Pancreas (tissue), 10 donors: ENCODE measurements at regions not wholly inside any gene's neighbourhood (a gene's known extent, or its start where the extent isn't known, plus 50 kb on each side); places are given as distances from the start of the nearest gene placed in this dataset.

Experiments used
- ATAC-seq, 4 donors: fragments of 200-7000 bp; cut with Tn5 transposase; one replicate each; pipeline versions ENCODE4 v1.8.0 to v1.9.1; 2020; ENCODE audit warnings: mild to moderate bottlenecking in 4 of 4, moderate library complexity in 4 of 4
- DNase-seq, 6 donors: peaks; one replicate each; pipeline ENCODE4 v3.0.0-alpha.2; 2020
- FAIRE-seq: peaks from 2 replicates; lab custom pipeline; 2012; peaks lifted over from hg19 to GRCh38; lab: Jason Lieb, UNC
- H3K27ac ChIP-seq, 4 donors: fragments of 200-600 bp; sonication (generic); 1 replicate in 3 of 4; 2 replicates in 1 of 4; pipeline versions ENCODE4 v1.5.0 to v1.8.0; 2020
- H3K27me3 ChIP-seq, 4 donors: fragments of 200-600 bp; one replicate each; pipeline ENCODE4 v1.8.0; 2021
- H3K36me3 ChIP-seq, 3 donors: fragments of 200-600 bp; sonication (generic) in 1 of 3; one replicate each; pipeline versions ENCODE4 v1.5.0 to v1.8.0; 2020 to 2021
- H3K4me1 ChIP-seq, 3 donors: fragments of 200-600 bp; one replicate each; pipeline ENCODE4 v1.8.0; 2021
- H3K4me3 ChIP-seq, 4 donors: fragments of 200-600 bp; sonication (generic) in 2 of 4; one replicate each; pipeline versions ENCODE4 v1.5.0 to v1.8.0; 2020 to 2021
- H3K9me3 ChIP-seq, 4 donors: fragments of 200-600 bp; one replicate each; pipeline ENCODE4 v1.8.0; 2021
- WGBS, 2 donors: extraction: QIAGEN DNeasy Blood & Tissue Kit; methylation state at CpG; one replicate each; pipeline ENCODE4 v1.1.7; 2013; 5-methylcytosine and 5-hydroxymethylcytosine counted together
- intact Hi-C, 3 donors: fragments of 100-400 bp; cut with DNase I; formaldehyde crosslinking; loops; one replicate each; pipeline versions ENCODE4 v1.11.1 to v1.14.2; 2022
- TF ChIP-seq, protein P1 (sequence below), 4 donors: fragments of 200-600 bp; sonication (generic) in 3 of 4; IDR thresholded peaks; one replicate each; pipeline versions ENCODE4 v1.5.0 to v1.8.0; 2021; ENCODE audit warnings: antibody characterized with exemption in 4 of 4
- donor health status: healthy with polysubstance abuse.
- donor health status: DM: no; HTN: no; CAD: no; lungs with moderate emphysema.
- donor health status: DM: no; HTN: no; CAD: no.
- donor health status: control.
- donor health status: control.
- donor health status: Bipolar disorder and iron deficiency.
- donor health status: DM: yes; HTN: yes; CAD: no.
- donor health status: DM: no; HTN: no; CAD: no.
- donor health status: DM: no; HTN: no; CAD: no.
- donor health status: DM: yes; HTN: yes; CAD: no.

DNA sequence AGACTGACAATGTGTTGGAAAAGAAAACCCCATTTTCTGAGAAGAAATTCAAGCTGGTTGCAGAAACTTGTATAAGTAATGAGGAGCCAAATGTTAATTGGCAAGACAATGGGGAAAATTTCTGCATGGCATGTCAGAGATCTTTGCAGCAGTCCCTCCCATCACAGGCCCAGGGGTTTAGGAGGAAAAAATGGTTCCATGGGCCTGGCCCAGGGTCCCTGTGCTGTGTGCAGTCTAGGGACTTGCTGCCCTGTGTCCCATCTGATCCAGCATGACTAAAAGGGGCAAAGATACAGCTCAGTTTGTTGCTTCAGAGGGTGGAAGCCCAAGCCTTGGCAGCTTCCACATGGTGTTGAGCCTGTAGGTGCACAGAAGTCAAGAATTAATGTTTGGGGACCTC is 440.3 kb upstream of the TPK1 start:
- ATAC-seq (no peak), DNase-seq (no peak), FAIRE-seq (no peak)
- Histone ChIP-seq H3K36me3 (no peaks in the 10 kb centered on the region), H3K4me3 (no peak overlapping the region), H3K27ac (no peak overlapping the region), H3K27me3 (no peaks in the 10 kb centered on the region), H3K9me3 (no peaks in the 10 kb centered on the region), H3K4me1 (no peaks in the 10 kb centered on the region)
- TF ChIP-seq, protein P1, sequence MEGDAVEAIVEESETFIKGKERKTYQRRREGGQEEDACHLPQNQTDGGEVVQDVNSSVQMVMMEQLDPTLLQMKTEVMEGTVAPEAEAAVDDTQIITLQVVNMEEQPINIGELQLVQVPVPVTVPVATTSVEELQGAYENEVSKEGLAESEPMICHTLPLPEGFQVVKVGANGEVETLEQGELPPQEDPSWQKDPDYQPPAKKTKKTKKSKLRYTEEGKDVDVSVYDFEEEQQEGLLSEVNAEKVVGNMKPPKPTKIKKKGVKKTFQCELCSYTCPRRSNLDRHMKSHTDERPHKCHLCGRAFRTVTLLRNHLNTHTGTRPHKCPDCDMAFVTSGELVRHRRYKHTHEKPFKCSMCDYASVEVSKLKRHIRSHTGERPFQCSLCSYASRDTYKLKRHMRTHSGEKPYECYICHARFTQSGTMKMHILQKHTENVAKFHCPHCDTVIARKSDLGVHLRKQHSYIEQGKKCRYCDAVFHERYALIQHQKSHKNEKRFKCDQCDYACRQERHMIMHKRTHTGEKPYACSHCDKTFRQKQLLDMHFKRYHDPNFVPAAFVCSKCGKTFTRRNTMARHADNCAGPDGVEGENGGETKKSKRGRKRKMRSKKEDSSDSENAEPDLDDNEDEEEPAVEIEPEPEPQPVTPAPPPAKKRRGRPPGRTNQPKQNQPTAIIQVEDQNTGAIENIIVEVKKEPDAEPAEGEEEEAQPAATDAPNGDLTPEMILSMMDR (IDR thresholded peaks at IDR 0.05): no peak
- intact Hi-C loops: no loop called here

DNA sequence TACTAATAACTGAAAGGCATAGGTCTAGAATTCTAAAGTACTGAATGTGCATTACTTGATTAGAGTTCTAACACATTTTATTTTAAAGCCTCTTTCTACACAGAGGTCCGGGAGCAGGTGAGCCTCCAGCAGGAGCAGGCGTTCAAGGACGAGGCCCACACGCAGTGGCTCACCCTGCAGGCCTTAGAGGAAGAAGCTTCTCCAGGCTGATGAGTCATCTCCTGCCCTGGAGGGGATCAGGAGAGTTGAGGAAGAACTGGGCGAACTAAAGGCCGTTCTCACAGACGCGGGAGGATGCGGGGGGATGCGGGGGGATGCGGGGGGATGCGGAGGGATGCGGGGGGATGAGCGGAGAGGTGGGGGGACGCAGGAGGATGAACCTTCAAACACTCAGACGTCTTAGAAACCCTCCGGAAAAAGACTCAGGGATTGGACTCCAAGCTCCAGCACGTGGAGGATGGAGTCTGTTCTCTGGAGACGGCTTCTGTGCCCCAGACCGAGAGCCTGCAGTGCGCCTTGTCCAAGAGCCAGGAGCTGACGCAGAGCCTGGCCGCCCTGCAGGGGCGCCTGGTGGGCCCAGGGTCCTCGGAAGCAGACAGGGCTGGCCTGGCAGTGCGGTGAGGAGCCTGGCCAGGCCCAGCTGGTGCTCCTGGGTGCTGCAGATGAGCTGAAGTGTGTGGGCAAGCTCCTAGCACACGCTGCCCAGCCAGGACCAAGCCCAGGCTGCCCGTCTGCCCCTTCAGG is 433.7 kb upstream of the TPK1 start:
- intact Hi-C loops: no loop called here
- DNase-seq (no peak), FAIRE-seq (no peak), ATAC-seq (no peak)
- TF ChIP-seq, protein P1 (IDR thresholded peaks at IDR 0.05): no peak
- no peaks in the 10 kb centered on the region for H3K4me1 ChIP-seq
- H3K9me3 ChIP-seq: no peaks in the 10 kb centered on the region
- no peak overlapping the region for H3K4me3 ChIP-seq
- WGBS, 2 donors: 68 to 78% methylated on average over 28 of the region's 28 CpGs
- H3K27me3 ChIP-seq: no peaks in the 10 kb centered on the region
- no peaks in the 10 kb centered on the region for H3K36me3 ChIP-seq
- no peak overlapping the region for H3K27ac ChIP-seq

DNA sequence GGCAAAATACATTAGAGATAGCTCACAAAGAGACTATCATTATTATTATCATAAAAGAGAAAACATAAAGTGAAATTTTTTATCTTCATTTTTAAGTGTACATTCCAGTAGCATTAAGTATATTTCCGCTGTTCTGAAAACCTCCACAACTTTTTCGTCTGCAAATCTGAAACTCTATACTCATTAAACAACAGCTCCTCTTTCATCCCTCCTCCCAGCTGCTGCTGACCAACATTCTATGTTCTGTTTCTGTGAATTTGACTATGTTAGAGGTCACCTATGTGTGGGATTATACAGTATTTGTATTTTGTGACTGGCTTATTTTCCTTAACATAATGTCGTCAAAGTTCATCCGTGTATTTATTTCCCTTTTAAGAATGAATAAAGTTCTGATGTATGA is 429.3 kb upstream of the TPK1 start:
- Histone ChIP-seq H3K27ac (no peak overlapping the region), H3K36me3 (no peaks in the 10 kb centered on the region), H3K4me1 (no peaks in the 10 kb centered on the region), H3K4me3 (no peak overlapping the region), H3K27me3 (no peaks in the 10 kb centered on the region), H3K9me3 (no peaks in the 10 kb centered on the region)
- intact Hi-C loops: no loop called here
- FAIRE-seq (no peak), DNase-seq (no peak), ATAC-seq (no peak)
- TF ChIP-seq, protein P1 (IDR thresholded peaks at IDR 0.05): no peak
- WGBS, 2 donors: 64 to 77% methylated on average over 4 of the region's 4 CpGs

DNA sequence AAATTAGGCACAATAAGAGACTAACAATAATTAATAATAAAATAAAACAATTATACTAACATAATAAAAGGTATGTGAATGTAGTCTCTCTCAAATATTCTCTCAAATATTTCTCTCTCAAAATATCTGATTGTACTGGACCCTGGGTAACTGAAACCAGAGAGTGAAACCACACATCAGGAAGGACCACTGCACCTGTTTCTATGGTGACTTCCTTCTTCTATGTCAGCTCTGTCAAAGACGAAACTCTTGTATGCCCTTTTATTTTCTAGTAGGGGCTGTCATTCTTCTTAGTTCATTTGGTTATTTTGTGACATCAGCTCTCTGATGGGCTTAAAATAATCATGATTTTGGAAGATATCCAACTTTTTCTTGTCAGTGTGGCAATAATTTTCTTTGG is 428.0 kb upstream of the TPK1 start:
- Histone ChIP-seq H3K27me3 (no peaks in the 10 kb centered on the region), H3K4me1 (no peaks in the 10 kb centered on the region), H3K9me3 (no peaks in the 10 kb centered on the region), H3K36me3 (no peaks in the 10 kb centered on the region), H3K27ac (no peak overlapping the region), H3K4me3 (no peak overlapping the region)
- 0 to 34% methylated on average over 1 of the region's 1 CpG for WGBS, 2 donors
- TF ChIP-seq, protein P1 (IDR thresholded peaks at IDR 0.05): no peak
- FAIRE-seq (no peak), DNase-seq (no peak), ATAC-seq (no peak)
- intact Hi-C loops: no loop called here

DNA sequence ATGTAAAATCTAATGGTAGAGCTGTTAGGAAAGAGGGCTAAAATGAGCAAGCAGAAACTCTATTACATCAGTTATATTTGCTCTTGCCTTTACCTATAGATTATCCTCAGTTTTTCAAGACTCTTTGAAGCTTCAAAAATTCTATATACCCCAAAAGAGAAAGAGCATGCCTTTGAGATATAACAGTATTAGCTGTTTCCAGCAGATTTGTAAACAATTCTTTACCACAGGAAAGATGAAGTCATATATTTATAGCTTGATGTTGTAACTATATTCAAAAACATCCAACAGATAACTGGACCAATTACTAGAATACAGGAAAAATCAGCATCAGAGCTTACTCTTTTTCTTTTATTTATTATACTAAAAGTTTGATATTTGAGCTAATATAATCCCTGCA is 416.2 kb upstream of the TPK1 start:
- no peak for FAIRE-seq

More for the DNA sequence above, 416.2 kb upstream of the TPK1 start:
- H3K36me3 ChIP-seq: no peaks in the 10 kb centered on the region
- TF ChIP-seq, protein P1 (IDR thresholded peaks at IDR 0.05): no peak
- H3K9me3 ChIP-seq: no peaks in the 10 kb centered on the region
- DNase-seq (no peak), ATAC-seq (no peak)
- intact Hi-C loops: no loop called here
- H3K4me1 ChIP-seq: no peaks in the 10 kb centered on the region
- no peak overlapping the region for H3K27ac ChIP-seq
- H3K27me3 ChIP-seq: no peaks in the 10 kb centered on the region
- H3K4me3 ChIP-seq: no peak overlapping the region
